NT2/D1 (cell line): ENCODE measurements at regions not wholly inside any gene's neighbourhood (a gene's known extent, or its start where the extent isn't known, plus 50 kb on each side); places are given as distances from the start of the nearest gene placed in this dataset.
"Not testable (repeated sequence)": the region's sequence is repeated elsewhere in the genome, so short reads cannot be mapped to it uniquely, and the experiment has no call there.

ENCODE experiments used
- SUZ12 ChIP-seq: IDR thresholded peaks from 2 replicates; pipeline ENCODE4 v1.6.1; 2011; ENCODE audit not compliant: insufficient read length, insufficient read depth; ENCODE audit errors: extremely low read depth
- YY1 ChIP-seq: IDR thresholded peaks from 2 replicates; pipeline ENCODE4 v1.6.1; 2011; ENCODE audit not compliant: insufficient read length, insufficient read depth
- ZNF274 ChIP-seq: IDR thresholded peaks from 2 replicates; pipeline ENCODE4 v1.6.1; 2011; ENCODE audit warnings: mild to moderate bottlenecking, low read depth, low read length

DNA sequence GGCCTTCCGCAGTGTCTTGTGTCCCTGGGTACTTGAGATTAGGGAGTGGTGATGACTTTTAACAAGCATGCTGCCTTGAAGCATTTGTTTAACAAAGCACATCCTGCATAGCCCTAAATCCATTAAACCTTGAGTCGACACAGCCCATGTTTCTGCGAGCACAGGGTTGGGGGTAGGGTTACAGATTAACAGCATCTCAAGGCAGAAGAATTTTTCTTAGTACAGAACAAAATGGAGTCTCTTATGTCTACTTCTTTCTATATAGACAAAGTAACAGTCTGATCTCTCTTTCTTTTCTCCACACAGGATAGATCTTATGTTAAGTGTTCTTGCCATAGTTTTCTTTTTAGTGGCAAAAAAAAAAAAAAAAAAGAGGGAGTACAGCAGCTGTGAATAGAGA lies 70.2 kb upstream of the SNX9 start:
- not testable (repeated sequence) for TF ChIP-seq YY1, ZNF274, SUZ12
